BJ (cell line): ENCODE measurements at regions not wholly inside any gene's neighbourhood (a gene's known extent, or its start where the extent isn't known, plus 50 kb on each side); places are given as distances from the start of the nearest gene placed in this dataset.

Source experiments
- CTCF ChIA-PET: fragments of 350-600 bp; formaldehyde crosslinking; extraction: SDS; loops from one replicate; lab custom pipeline; 2021; ENCODE audit warnings: antibody characterized with exemption, inconsistent platforms; lab: Yijun Ruan, JAX
- POLR2A ChIA-PET: fragments of 300-600 bp; sonication (Branson Sonifier 250); formaldehyde crosslinking; extraction: SDS; loops from one replicate; lab custom pipeline; 2021; ENCODE audit warnings: antibody characterized with exemption; lab: Charles Lee
- DNase-seq: peaks from one replicate; pipeline ENCODE4 v3.0.0-alpha.2; 2011; ENCODE audit warnings: low read depth
- H3K27me3 ChIP-seq: 2 replicates; pipeline ENCODE4 v1.6.0; 2011; ENCODE audit warnings: low read length; ENCODE audit not compliant: control insufficient read depth, insufficient read depth
- H3K36me3 ChIP-seq: 2 replicates; pipeline ENCODE4 v1.5.1; 2011; ENCODE audit warnings: low read length; ENCODE audit not compliant: control insufficient read depth, insufficient read depth
- H3K4me3 ChIP-seq: 2 replicates; pipeline ENCODE4 v1.5.1; 2011; ENCODE audit warnings: low read depth, mild to moderate bottlenecking, control low read depth, low read length
- TF ChIP-seq, protein P1 (sequence below): IDR thresholded peaks from 2 replicates; pipeline ENCODE4 v1.5.1; 2011; ENCODE audit warnings: low read depth, mild to moderate bottlenecking, control low read depth, inconsistent platforms, low read length, moderate library complexity; ENCODE audit not compliant: insufficient read depth

DNA sequence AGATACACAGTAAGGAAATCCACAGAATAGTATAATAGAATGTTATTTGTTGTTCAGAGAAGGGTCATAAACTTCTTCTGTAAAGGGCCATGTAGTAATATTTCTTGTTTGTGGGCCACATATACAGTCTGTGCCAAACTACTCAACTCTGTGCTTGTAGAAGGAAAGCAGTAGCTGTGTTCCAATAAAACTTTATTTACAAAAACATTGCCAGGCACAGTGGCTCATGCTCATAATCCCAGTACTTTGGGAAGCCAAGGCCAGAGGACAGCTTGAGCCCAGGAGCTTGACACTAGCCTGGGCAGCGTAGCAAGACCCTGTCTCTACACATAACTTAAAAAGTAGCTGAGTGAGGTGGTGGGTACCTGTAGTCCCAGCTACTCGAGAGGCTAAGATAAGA is 612.8 kb upstream of the PSMD7 start:
- ChIA-PET POLR2A (no interaction called here), CTCF (no interaction called here)
- DNase-seq = no peak
- Histone ChIP-seq H3K27me3 (no peaks in the 10 kb centered on the region), H3K4me3 (no peak overlapping the region), H3K36me3 (no peaks in the 10 kb centered on the region)
- TF ChIP-seq, protein P1, sequence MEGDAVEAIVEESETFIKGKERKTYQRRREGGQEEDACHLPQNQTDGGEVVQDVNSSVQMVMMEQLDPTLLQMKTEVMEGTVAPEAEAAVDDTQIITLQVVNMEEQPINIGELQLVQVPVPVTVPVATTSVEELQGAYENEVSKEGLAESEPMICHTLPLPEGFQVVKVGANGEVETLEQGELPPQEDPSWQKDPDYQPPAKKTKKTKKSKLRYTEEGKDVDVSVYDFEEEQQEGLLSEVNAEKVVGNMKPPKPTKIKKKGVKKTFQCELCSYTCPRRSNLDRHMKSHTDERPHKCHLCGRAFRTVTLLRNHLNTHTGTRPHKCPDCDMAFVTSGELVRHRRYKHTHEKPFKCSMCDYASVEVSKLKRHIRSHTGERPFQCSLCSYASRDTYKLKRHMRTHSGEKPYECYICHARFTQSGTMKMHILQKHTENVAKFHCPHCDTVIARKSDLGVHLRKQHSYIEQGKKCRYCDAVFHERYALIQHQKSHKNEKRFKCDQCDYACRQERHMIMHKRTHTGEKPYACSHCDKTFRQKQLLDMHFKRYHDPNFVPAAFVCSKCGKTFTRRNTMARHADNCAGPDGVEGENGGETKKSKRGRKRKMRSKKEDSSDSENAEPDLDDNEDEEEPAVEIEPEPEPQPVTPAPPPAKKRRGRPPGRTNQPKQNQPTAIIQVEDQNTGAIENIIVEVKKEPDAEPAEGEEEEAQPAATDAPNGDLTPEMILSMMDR = no peak

DNA sequence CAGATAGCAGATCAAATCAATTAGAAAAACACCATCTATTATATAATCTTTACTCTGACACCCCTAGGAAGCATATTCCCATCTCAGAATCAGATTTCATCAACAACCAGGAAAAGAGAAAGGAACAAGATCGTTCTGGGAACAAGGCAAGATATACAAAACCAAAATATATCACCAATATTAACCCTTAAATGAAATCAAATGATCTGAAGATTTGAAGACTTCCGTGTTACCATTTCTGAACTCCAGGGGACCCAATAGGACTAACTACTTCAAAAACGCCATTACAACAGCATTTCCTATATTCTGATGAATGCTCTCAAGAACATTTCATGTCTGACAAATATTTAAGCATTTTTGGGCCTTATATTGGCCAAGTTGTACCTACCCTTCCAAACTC is 624.2 kb upstream of the ZFHX3 start:
- Histone ChIP-seq H3K4me3 (no peak overlapping the region), H3K27me3 (no peaks in the 10 kb centered on the region), H3K36me3 (no peaks in the 10 kb centered on the region)
- POLR2A ChIA-PET = no interaction called here
- CTCF ChIA-PET = no interaction called here
- TF ChIP-seq, protein P1 = no peak
- no peak for DNase-seq

DNA sequence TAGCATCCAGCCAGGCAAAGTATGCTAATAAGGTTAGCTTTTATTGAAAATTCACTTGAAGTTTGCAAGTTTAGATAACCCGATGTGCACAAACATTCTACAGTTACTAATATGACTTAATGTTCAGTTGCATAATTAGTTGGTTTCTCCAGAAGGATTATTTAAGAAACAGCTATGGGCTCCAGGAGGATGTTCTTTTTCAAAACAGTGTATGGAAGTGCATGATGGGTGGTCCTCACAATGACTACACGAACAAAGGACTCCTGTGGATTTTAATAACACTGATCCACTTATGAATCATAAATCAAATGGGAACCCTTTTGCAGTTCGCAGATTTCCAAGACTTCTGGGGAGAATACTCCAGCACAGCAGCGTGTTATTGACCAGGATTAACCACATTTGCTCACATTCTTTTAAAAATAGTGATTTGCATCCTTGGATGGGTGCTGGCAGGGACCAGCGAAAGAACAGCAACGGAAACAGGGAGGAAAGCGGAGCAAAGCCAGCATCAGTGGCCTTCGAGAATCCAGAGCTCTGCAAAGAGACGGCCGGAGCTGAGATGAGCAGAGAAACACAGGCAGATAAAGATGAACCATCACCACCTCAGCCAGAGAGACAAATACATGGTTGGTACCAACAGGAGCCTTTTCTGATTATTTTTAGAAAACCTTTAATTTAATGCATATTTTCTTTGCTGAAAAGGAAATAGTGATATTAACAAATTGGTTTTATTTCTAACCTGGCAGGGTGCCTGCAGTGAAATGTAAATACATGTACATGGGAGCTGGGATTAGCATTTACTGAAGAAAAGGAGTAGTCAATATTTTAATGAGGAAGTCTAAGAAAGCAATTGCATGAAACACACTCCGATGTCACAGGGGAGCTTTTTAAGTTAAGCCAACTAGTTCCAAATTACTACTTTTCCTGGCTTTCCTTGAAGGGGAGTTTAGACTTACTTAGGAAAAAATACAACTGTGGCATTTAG is 623.2 kb upstream of the ZFHX3 start:
- Histone ChIP-seq H3K4me3 (no peak overlapping the region), H3K36me3 (no peaks in the 10 kb centered on the region), H3K27me3 (no peaks in the 10 kb centered on the region)
- no peak for DNase-seq
- CTCF ChIA-PET = no interaction called here
- TF ChIP-seq, protein P1 = no peak
- POLR2A ChIA-PET = no interaction called here

DNA sequence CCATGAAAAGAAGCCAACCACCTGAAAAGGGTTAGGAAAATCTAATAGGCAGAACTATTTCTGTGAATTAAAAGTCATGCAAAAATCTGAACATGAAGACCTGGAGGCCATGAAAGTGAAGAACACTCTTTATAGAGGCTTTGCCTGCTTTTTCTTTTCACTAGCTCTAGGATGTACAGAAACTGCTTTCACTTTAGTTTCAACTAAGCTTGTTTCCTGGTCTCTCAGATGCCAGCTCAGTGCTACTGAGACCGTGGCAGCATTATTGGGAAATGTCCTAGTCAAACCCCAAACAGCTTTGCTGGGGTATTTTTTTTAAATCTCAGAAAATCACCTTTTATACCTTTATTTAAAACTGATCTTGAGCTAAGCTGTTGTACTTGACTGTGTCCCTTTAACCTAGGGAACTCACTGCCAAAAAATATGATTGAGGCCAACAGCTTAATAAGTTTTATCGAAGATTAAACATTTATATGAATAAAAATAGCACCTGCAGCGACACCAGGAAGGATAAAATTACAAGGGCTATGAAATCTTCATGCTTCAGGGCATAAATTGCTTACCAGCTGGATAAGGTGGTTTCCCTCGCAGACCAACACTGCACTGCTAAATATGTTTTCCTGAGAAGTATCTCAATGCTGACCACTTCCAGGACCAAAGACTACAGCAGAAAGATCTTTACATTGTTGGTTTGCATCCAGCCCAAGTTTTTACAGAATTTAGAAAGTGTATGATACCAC is 621.8 kb upstream of the ZFHX3 start:
- POLR2A ChIA-PET = no interaction called here
- no peak for DNase-seq
- no peaks in the 10 kb centered on the region for H3K36me3 ChIP-seq
- no peaks in the 10 kb centered on the region for H3K27me3 ChIP-seq
- no peak overlapping the region for H3K4me3 ChIP-seq
- TF ChIP-seq, protein P1 = no peak
- CTCF ChIA-PET = interaction anchor here (0.9 kb wide), 1 partner anchor 213 kb away, joined by 3 read pairs; no protein-coding TSS in a partner anchor

DNA sequence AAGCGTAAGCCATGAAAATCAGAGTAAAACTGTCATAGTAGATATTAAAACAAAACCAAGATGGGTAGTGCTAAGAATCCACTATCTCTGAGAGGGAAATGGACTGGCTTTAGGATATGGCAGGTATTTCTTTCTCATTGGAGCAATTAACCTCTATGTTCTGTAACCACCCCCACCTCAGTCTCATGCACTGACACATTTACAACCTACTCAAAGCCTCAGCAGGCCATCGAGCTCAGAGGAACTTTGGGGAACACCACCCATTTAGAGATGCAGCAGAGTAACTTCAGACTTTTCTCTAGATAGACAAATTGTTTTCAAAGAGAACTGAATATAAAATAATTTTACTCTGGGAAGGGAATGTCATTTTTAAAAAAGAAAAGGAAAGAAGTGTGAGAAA is 615.8 kb upstream of the ZFHX3 start:
- ChIA-PET POLR2A (no interaction called here), CTCF (no interaction called here)
- DNase-seq = no peak
- H3K4me3 ChIP-seq = no peak overlapping the region
- H3K36me3 ChIP-seq = no peaks in the 10 kb centered on the region
- no peaks in the 10 kb centered on the region for H3K27me3 ChIP-seq
- TF ChIP-seq, protein P1 = no peak
